Caco-2 (cell line): ENCODE measurements at regions not wholly inside any gene's neighbourhood (a gene's known extent, or its start where the extent isn't known, plus 50 kb on each side); places are given as distances from the start of the nearest gene placed in this dataset.

Experiments
- BruUV-seq: library from RNA; stranded (reverse); fragments of 400-500 nt; replicated peaks from 2 replicates; lab custom pipeline; 2021; lab: Mats Ljungman, UMichigan
- CTCF ChIA-PET: fragments of 300-600 bp; sonication (Branson Sonifier 250); formaldehyde crosslinking; loops from one replicate; lab custom pipeline; 2022; ENCODE audit warnings: antibody characterized with exemption; lab: Charles Lee
- POLR2A ChIA-PET: fragments of 300-600 bp; sonication (Branson Sonifier 250); formaldehyde crosslinking; loops from one replicate; lab custom pipeline; 2022; ENCODE audit warnings: antibody characterized with exemption; lab: Charles Lee
- DNase-seq, 2 experiments: peaks; one replicate each; pipeline versions ENCODE4 v3.0.0 to v3.0.0-alpha.2; 2020 to 2022
- H3K27me3 ChIP-seq: replicated peaks from 2 replicates; pipeline ENCODE4 v1.6.0; 2011; ENCODE audit warnings: low read length; ENCODE audit not compliant: control insufficient read depth, insufficient read depth
- H3K36me3 ChIP-seq: 2 replicates; pipeline ENCODE4 v1.5.1; 2011; ENCODE audit warnings: low read length; ENCODE audit not compliant: control insufficient read depth, insufficient read depth
- H3K4me1 ChIP-seq: fragments of 250-450 bp; sonication (Bioruptor Pico); 2 replicates; pipeline ENCODE4 v1.5.1; 2020; ENCODE audit warnings: mild to moderate bottlenecking
- H3K4me3 ChIP-seq: 2 replicates; pipeline ENCODE4 v1.5.1; 2011; ENCODE audit warnings: low read depth, mild to moderate bottlenecking, control low read depth, low read length
- H3K9me3 ChIP-seq: fragments of 250-450 bp; sonication (Bioruptor Pico); 2 replicates; pipeline ENCODE4 v1.5.1; 2020; ENCODE audit warnings: mild to moderate bottlenecking, moderate library complexity
- H3K27ac Mint-ChIP-seq: one replicate; pipeline ENCODE4 v1.8.0; 2022; ENCODE audit warnings: mixed read lengths; ENCODE audit not compliant: unreplicated experiment
- H3K27me3 Mint-ChIP-seq: one replicate; pipeline ENCODE4 v1.8.0; 2022; ENCODE audit warnings: mixed read lengths; ENCODE audit not compliant: insufficient read depth, unreplicated experiment
- H3K36me3 Mint-ChIP-seq: one replicate; pipeline ENCODE4 v1.8.0; 2022; ENCODE audit warnings: mild to moderate bottlenecking, mixed read lengths; ENCODE audit not compliant: insufficient read depth, unreplicated experiment
- H3K4me1 Mint-ChIP-seq: one replicate; pipeline ENCODE4 v1.8.0; 2022; ENCODE audit warnings: low read depth, mixed read lengths; ENCODE audit not compliant: unreplicated experiment
- H3K4me3 Mint-ChIP-seq: one replicate; pipeline ENCODE4 v1.8.0; 2022; ENCODE audit warnings: mild to moderate bottlenecking, moderate library complexity, mixed read lengths; ENCODE audit not compliant: unreplicated experiment
- H3K9me3 Mint-ChIP-seq: one replicate; pipeline ENCODE4 v1.8.0; 2022; ENCODE audit warnings: mixed read lengths; ENCODE audit not compliant: unreplicated experiment
- intact Hi-C: fragments of 100-400 bp; cut with micrococcal nuclease; formaldehyde crosslinking; loops from one replicate; pipeline ENCODE4 v1.10.0; 2022; ENCODE audit not compliant: unreplicated experiment
- TF ChIP-seq, protein P1 (sequence below), 2 experiments: fragments of 200-600 bp in 1 of 2; IDR thresholded peaks; 1 replicate in 1 of 2; 2 replicates in 1 of 2; pipeline versions ENCODE4 v1.5.1 to v1.8.0; 2011 to 2022; ENCODE audit warnings: antibody characterized with exemption in 1 of 2, control low read depth in 1 of 2, inconsistent platforms in 1 of 2, low read depth in 1 of 2, low read length in 1 of 2, mild to moderate bottlenecking in 1 of 2, moderate library complexity in 1 of 2; ENCODE audit not compliant: insufficient read depth in 1 of 2, severe bottlenecking in 1 of 2, unreplicated experiment in 1 of 2

DNA sequence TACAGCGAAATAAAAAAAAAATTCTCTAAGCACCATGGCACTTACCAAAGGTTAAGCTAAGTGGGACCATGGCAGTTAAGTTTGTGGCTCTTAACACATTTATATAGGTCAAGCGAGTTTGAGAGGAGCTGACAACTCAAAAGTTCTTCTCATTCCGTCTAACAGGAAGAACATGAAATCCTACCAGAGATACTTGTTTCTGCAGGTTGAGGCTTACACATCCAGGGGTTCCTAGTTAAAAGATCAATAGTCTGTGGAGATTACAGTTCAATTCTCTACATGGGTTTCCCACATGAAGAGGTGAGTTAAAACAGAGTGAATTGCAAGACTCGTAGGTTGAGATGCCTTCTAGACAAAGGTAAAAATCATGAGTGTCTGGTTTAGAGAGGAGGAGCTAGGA lies 142.6 kb downstream of the EMP1 start:
- POLR2A ChIA-PET = no interaction called here
- Mint-ChIP-seq H3K36me3 (no peaks in the 10 kb centered on the region), H3K4me3 (no peak overlapping the region), H3K9me3 (peaks cover 9% of the 10 kb centered on the region), H3K27me3 (peaks cover 13% of the 10 kb centered on the region), H3K27ac (no peak overlapping the region), H3K4me1 (no peaks in the 10 kb centered on the region)
- Histone ChIP-seq H3K9me3 (no peaks in the 10 kb centered on the region), H3K36me3 (no peaks in the 10 kb centered on the region), H3K27me3 (no peaks in the 10 kb centered on the region), H3K4me3 (no peak overlapping the region), H3K4me1 (no peaks in the 10 kb centered on the region)
- no TSS peak for BruUV-seq
- TF ChIP-seq, protein P1, sequence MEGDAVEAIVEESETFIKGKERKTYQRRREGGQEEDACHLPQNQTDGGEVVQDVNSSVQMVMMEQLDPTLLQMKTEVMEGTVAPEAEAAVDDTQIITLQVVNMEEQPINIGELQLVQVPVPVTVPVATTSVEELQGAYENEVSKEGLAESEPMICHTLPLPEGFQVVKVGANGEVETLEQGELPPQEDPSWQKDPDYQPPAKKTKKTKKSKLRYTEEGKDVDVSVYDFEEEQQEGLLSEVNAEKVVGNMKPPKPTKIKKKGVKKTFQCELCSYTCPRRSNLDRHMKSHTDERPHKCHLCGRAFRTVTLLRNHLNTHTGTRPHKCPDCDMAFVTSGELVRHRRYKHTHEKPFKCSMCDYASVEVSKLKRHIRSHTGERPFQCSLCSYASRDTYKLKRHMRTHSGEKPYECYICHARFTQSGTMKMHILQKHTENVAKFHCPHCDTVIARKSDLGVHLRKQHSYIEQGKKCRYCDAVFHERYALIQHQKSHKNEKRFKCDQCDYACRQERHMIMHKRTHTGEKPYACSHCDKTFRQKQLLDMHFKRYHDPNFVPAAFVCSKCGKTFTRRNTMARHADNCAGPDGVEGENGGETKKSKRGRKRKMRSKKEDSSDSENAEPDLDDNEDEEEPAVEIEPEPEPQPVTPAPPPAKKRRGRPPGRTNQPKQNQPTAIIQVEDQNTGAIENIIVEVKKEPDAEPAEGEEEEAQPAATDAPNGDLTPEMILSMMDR (IDR thresholded peaks at IDR 0.05; ENCODE audit: insufficient read depth in 1 of 2, low read depth in 1 of 2, low read length in 1 of 2, severe bottlenecking in 1 of 2, unreplicated experiment in 1 of 2) = no peak
- CTCF ChIA-PET = interaction anchor here (0.6 to 0.7 kb wide), 2 partner anchors 131 to 315 kb away, joined by 3 to 5 read pairs; no protein-coding TSS in a partner anchor
- no peak for DNase-seq
- intact Hi-C loops = no loop called here

DNA sequence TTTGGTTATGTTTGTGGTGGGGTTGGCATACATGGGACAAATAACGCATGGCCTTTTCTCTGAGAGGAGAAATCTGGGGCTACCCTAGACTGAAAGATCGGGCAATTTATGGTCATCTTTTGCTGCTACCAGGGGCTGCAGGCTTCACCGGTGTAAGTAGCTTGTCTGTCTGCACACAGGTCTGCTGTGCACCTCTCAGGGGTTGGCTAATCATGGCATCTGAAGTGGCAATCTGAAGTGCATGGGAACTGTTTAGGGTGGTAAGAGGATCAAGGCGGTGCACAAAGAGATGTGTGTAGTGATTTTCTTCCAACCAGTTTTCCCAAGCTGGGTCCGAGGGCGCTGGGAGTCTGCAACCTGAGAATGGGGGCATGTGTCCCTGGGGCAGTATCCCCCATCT lies 141.3 kb downstream of the EMP1 start:
- peaks cover 7% of the 10 kb centered on the region for H3K27me3 Mint-ChIP-seq
- H3K36me3 Mint-ChIP-seq = no peaks in the 10 kb centered on the region
- POLR2A ChIA-PET = no interaction called here
- Histone ChIP-seq H3K27me3 (no peaks in the 10 kb centered on the region), H3K36me3 (no peaks in the 10 kb centered on the region), H3K9me3 (no peaks in the 10 kb centered on the region), H3K4me1 (no peaks in the 10 kb centered on the region), H3K4me3 (no peak overlapping the region)
- CTCF ChIA-PET = no interaction called here
- TF ChIP-seq, protein P1 (IDR thresholded peaks at IDR 0.05; ENCODE audit: insufficient read depth in 1 of 2, low read depth in 1 of 2, low read length in 1 of 2, severe bottlenecking in 1 of 2, unreplicated experiment in 1 of 2) = no peak
- intact Hi-C loops = no loop called here
- no peak overlapping the region for H3K27ac Mint-ChIP-seq
- no peak for DNase-seq
- BruUV-seq = no TSS peak
- no peak overlapping the region for H3K4me3 Mint-ChIP-seq
- no peaks in the 10 kb centered on the region for H3K4me1 Mint-ChIP-seq
- peaks cover 13% of the 10 kb centered on the region for H3K9me3 Mint-ChIP-seq

DNA sequence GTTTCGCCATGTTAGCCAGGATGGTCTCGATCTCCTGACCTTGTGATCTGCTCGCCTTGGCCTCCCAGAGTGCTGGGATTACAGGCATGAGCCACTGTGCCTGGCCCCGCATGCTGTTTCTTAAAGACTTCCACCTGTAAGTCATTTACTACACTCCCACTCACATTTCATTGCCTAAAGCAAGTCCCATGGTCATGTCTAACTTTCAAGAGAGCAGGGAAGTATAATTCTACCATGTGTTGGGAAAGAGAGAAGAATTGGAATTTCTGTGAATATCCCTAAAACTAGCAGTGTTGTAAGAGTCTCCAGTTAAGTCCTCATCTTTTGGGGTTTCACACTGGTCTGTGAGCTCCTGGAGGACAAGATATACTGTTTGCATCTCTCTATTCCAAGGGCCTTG lies 139.7 kb downstream of the EMP1 start:
- H3K36me3 ChIP-seq = no peaks in the 10 kb centered on the region
- Mint-ChIP-seq H3K4me3 (no peak overlapping the region), H3K27ac (no peak overlapping the region), H3K27me3 (no peaks in the 10 kb centered on the region), H3K36me3 (no peaks in the 10 kb centered on the region), H3K9me3 (peaks cover 13% of the 10 kb centered on the region), H3K4me1 (no peaks in the 10 kb centered on the region)
- peaks cover 2% of the 10 kb centered on the region; the same call in 1 of the 2 replicates for H3K9me3 ChIP-seq
- TF ChIP-seq, protein P1 (IDR thresholded peaks at IDR 0.05; ENCODE audit: insufficient read depth in 1 of 2, low read depth in 1 of 2, low read length in 1 of 2, severe bottlenecking in 1 of 2, unreplicated experiment in 1 of 2) = no peak
- no TSS peak for BruUV-seq
- no peaks in the 10 kb centered on the region for H3K4me1 ChIP-seq
- no peaks in the 10 kb centered on the region for H3K27me3 ChIP-seq
- ChIA-PET POLR2A (no interaction called here), CTCF (no interaction called here)
- no peak overlapping the region for H3K4me3 ChIP-seq
- intact Hi-C loops = no loop called here
- no peak for DNase-seq
